ENCODE measurements at regions not wholly inside any gene's neighbourhood (a gene's known extent, or its start where the extent isn't known, plus 50 kb on each side); places are given as distances from the start of the nearest gene placed in this dataset.

- DNase-seq (ENCODE audit: low spot score in 2 of 2), result no peak
- no peak overlapping the region for H3K4me3 ChIP-seq (ENCODE audit: low read depth, poor library complexity, severe bottlenecking)
- WGBS, 2 donors, result 89 to 91% methylated on average over 6 of the region's 6 CpGs
- intact Hi-C loops (cut with DNase I; ENCODE audit: low total_unique reads), result no loop called here
- no peak for TF ChIP-seq POLR2A (IDR thresholded peaks at IDR 0.05)
Observed at GRCh38 chr7:46386428-46387399, 465.6 kb upstream of the IGFBP3 start.

- no peak for TF ChIP-seq POLR2A (IDR thresholded peaks at IDR 0.05)
- TF ChIP-seq CTCF (IDR thresholded peaks at IDR 0.05), result no peak
- DNase-seq (ENCODE audit: low spot score in 2 of 2), result no peak
- H3K4me3 ChIP-seq (ENCODE audit: low read depth, poor library complexity, severe bottlenecking), result no peak overlapping the region
- intact Hi-C loops (cut with DNase I; ENCODE audit: low total_unique reads), result no loop called here
Observed at GRCh38 chr7:46385662-46386309, 464.7 kb upstream of the IGFBP3 start.

- H3K4me3 ChIP-seq (ENCODE audit: low read depth, poor library complexity, severe bottlenecking), result no peak overlapping the region
- 82 to 92% methylated on average over 2 of the region's 2 CpGs for WGBS, 2 donors
- no peak for DNase-seq (ENCODE audit: low spot score in 2 of 2)
- intact Hi-C loops (cut with DNase I; ENCODE audit: low total_unique reads), result no loop called here
- TF ChIP-seq CTCF (IDR thresholded peaks at IDR 0.05) (no peak), POLR2A (IDR thresholded peaks at IDR 0.05) (no peak)
Observed at GRCh38 chr7:46383605-46384004, 462.5 kb upstream of the IGFBP3 start.

- H3K4me3 ChIP-seq (ENCODE audit: low read depth, poor library complexity, severe bottlenecking), result no peak overlapping the region
- no peak for DNase-seq (ENCODE audit: low spot score in 2 of 2)
- intact Hi-C loops (cut with DNase I; ENCODE audit: low total_unique reads), result no loop called here
- 18 to 19% methylated on average over 5 of the region's 5 CpGs for WGBS, 2 donors
- TF ChIP-seq POLR2A (IDR thresholded peaks at IDR 0.05) (no peak), CTCF (IDR thresholded peaks at IDR 0.05) (no peak)
Observed at GRCh38 chr7:46369933-46370654, 449.0 kb upstream of the IGFBP3 start.

- intact Hi-C loops (cut with DNase I; ENCODE audit: low total_unique reads), result no loop called here
- TF ChIP-seq POLR2A (IDR thresholded peaks at IDR 0.05) (no peak), CTCF (IDR thresholded peaks at IDR 0.05) (no peak)
Observed at GRCh38 chr7:46368871-46369270, 447.8 kb upstream of the IGFBP3 start.

GRCh38 chr7:46366526-46366925, 445.5 kb upstream of the IGFBP3 start:
- intact Hi-C loops (cut with DNase I; ENCODE audit: low total_unique reads), result no loop called here
- WGBS, 2 donors, result 84 to 96% methylated on average over 1 of the region's 1 CpG

More at GRCh38 chr7:46368871-46369270, 447.8 kb upstream of the IGFBP3 start:
- no peak for DNase-seq (ENCODE audit: low spot score in 2 of 2)
- H3K4me3 ChIP-seq (ENCODE audit: low read depth, poor library complexity, severe bottlenecking), result no peak overlapping the region
- 85 to 94% methylated on average over 1 of the region's 1 CpG for WGBS, 2 donors

More at GRCh38 chr7:46366526-46366925, 445.5 kb upstream of the IGFBP3 start:
- DNase-seq (ENCODE audit: low spot score in 2 of 2), result no peak
- TF ChIP-seq POLR2A (IDR thresholded peaks at IDR 0.05) (no peak), CTCF (IDR thresholded peaks at IDR 0.05) (no peak)
- H3K4me3 ChIP-seq (ENCODE audit: low read depth, poor library complexity, severe bottlenecking), result no peak overlapping the region
